OCI-LY3 (cell line): ENCODE measurements at regions not wholly inside any gene's neighbourhood (a gene's known extent, or its start where the extent isn't known, plus 50 kb on each side); places are given as distances from the start of the nearest gene placed in this dataset.
A peak's percentile ranks its signal among the peaks of the same experiment; 100 is the strongest.

ENCODE experiments used
- H2AFZ ChIP-seq: fragments of 200-600, 300-600 bp; shearing (Covaris generic); 2 replicates; pipeline ENCODE4 v1.6.0; 2014; ENCODE audit warnings: antibody characterized with exemption, low read depth, low read length
- H3K27ac ChIP-seq: fragments of 200-600, 300-600 bp; sonication (generic); 2 replicates; pipeline ENCODE4 v1.5.1; 2014; ENCODE audit warnings: mild to moderate bottlenecking, low read length, moderate library complexity, mixed read lengths
- H3K27me3 ChIP-seq: fragments of 200-600, 300-600 bp; sonication (generic); 2 replicates; pipeline ENCODE4 v1.6.1; 2014; ENCODE audit warnings: low read depth, low read length, mixed read lengths
- H3K36me3 ChIP-seq: fragments of 200-600, 300-600 bp; sonication (generic); replicated peaks from 2 replicates; pipeline ENCODE3; 2014; ENCODE audit warnings: low read depth, low read length, mixed read lengths
- H3K4me1 ChIP-seq: fragments of 300-600, 200-600 bp; sonication (generic); 2 replicates; pipeline ENCODE4 v1.6.1; 2014; ENCODE audit warnings: low read length, mixed read lengths
- H3K4me2 ChIP-seq: fragments of 200-600, 300-600 bp; sonication (generic); 2 replicates; pipeline ENCODE4 v1.6.1; 2014; ENCODE audit warnings: low read length, mixed read lengths
- H3K4me3 ChIP-seq: fragments of 300-600, 200-600 bp; sonication (generic); 2 replicates; pipeline ENCODE4 v1.5.1; 2014; ENCODE audit warnings: antibody characterized with exemption, mild to moderate bottlenecking, low read length, moderate library complexity
- H3K79me2 ChIP-seq: fragments of 300-600, 200-600 bp; shearing (Covaris generic); 2 replicates; pipeline ENCODE4 v1.6.1; 2014; ENCODE audit warnings: mild to moderate bottlenecking, low read length, mixed read lengths
- H3K9ac ChIP-seq: fragments of 300-600, 200-600 bp; shearing (Covaris generic); 2 replicates; pipeline ENCODE4 v1.6.0; 2014; ENCODE audit warnings: mild to moderate bottlenecking, low read length, moderate library complexity
- H3K9me3 ChIP-seq: fragments of 200-600, 300-600 bp; shearing (Covaris generic); 2 replicates; pipeline ENCODE4 v1.6.1; 2014; ENCODE audit warnings: low read length, mixed read lengths; ENCODE audit not compliant: insufficient read depth
- H4K20me1 ChIP-seq: fragments of 200-600, 300-600 bp; sonication (generic); 2 replicates; pipeline ENCODE4 v1.6.1; 2016; ENCODE audit warnings: low read length, mixed read lengths; ENCODE audit not compliant: insufficient read depth
- EZH2phosphoT487 ChIP-seq: fragments of 200-600 bp; shearing (Covaris generic); IDR thresholded peaks from 2 replicates; pipeline ENCODE4 v1.6.1; 2018; ENCODE audit warnings: antibody characterized with exemption, mixed run types, low read depth
- TF ChIP-seq, protein P1 (sequence below): fragments of 200-600, 300-600 bp; sonication (generic); IDR thresholded peaks from 2 replicates; pipeline ENCODE4 v1.5.1; 2014; ENCODE audit warnings: antibody characterized with exemption, low read length, low read depth

DNA sequence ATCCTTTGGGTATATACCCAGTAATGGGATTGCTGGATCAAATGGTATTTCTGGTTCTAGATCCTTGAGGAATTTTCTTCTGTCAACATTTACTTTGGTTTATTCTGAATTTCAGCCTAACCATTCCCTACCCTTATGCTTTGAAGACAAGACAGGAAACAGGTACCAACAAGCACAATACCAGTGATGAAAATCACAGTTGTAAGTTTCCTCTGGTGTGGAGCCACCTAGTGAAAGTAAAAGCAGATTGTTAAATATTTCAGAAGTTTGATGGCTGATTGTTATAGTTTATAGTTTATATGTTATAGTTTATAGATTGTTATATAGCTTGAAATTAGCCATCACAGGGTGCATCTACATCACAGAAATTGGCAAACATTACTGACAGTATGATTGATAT, 104.5 kb upstream of the AGA start:
- Histone ChIP-seq H3K27me3 (no peaks in the 10 kb centered on the region), H3K36me3 (no peaks in the 10 kb centered on the region), H3K4me1 (no peaks in the 10 kb centered on the region), H3K27ac (no peak overlapping the region), H3K9me3 (no peaks in the 10 kb centered on the region), H3K4me2 (no peak overlapping the region), H3K79me2 (no peaks in the 10 kb centered on the region), H2AFZ (no peak overlapping the region), H3K4me3 (no peak overlapping the region), H4K20me1 (no peaks in the 10 kb centered on the region), H3K9ac (no peak overlapping the region)
- no peak for TF ChIP-seq EZH2phosphoT487
- TF ChIP-seq, protein P1, sequence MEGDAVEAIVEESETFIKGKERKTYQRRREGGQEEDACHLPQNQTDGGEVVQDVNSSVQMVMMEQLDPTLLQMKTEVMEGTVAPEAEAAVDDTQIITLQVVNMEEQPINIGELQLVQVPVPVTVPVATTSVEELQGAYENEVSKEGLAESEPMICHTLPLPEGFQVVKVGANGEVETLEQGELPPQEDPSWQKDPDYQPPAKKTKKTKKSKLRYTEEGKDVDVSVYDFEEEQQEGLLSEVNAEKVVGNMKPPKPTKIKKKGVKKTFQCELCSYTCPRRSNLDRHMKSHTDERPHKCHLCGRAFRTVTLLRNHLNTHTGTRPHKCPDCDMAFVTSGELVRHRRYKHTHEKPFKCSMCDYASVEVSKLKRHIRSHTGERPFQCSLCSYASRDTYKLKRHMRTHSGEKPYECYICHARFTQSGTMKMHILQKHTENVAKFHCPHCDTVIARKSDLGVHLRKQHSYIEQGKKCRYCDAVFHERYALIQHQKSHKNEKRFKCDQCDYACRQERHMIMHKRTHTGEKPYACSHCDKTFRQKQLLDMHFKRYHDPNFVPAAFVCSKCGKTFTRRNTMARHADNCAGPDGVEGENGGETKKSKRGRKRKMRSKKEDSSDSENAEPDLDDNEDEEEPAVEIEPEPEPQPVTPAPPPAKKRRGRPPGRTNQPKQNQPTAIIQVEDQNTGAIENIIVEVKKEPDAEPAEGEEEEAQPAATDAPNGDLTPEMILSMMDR, result no peak

- Histone ChIP-seq H4K20me1 (no peaks in the 10 kb centered on the region), H3K27ac (no peak overlapping the region), H3K9ac (no peak overlapping the region), H3K9me3 (no peaks in the 10 kb centered on the region), H3K4me1 (no peaks in the 10 kb centered on the region), H3K4me2 (no peak overlapping the region), H3K4me3 (no peak overlapping the region), H3K27me3 (no peaks in the 10 kb centered on the region), H2AFZ (no peak overlapping the region), H3K36me3 (no peaks in the 10 kb centered on the region), H3K79me2 (no peaks in the 10 kb centered on the region)
- TF ChIP-seq, protein P1, result no peak
- no peak for TF ChIP-seq EZH2phosphoT487
These were observed 105.7 kb upstream of the AGA start for GRCh38 chr4:177547985-177548384.

GRCh38 chr4:177555007-177555574, 112.9 kb upstream of the AGA start:
- no peak overlapping the region for H3K4me3 ChIP-seq
- no peaks in the 10 kb centered on the region for H3K79me2 ChIP-seq
- H3K27ac ChIP-seq, result no peak overlapping the region
- no peak overlapping the region for H3K4me2 ChIP-seq
- no peak for TF ChIP-seq EZH2phosphoT487
- TF ChIP-seq, protein P1, result peak; percentile 91
- no peak overlapping the region for H3K9ac ChIP-seq
- H3K4me1 ChIP-seq, result no peaks in the 10 kb centered on the region
- no peak overlapping the region for H2AFZ ChIP-seq
- H4K20me1 ChIP-seq, result no peaks in the 10 kb centered on the region
- H3K27me3 ChIP-seq, result no peaks in the 10 kb centered on the region
- H3K36me3 ChIP-seq, result no peaks in the 10 kb centered on the region
- no peaks in the 10 kb centered on the region for H3K9me3 ChIP-seq

- Histone ChIP-seq H2AFZ (no peak overlapping the region), H3K4me3 (no peak overlapping the region), H3K9me3 (no peaks in the 10 kb centered on the region), H3K4me2 (no peak overlapping the region), H3K9ac (no peak overlapping the region), H3K36me3 (no peaks in the 10 kb centered on the region), H3K27me3 (no peaks in the 10 kb centered on the region), H3K79me2 (no peaks in the 10 kb centered on the region), H3K4me1 (no peaks in the 10 kb centered on the region), H3K27ac (no peak overlapping the region), H4K20me1 (no peaks in the 10 kb centered on the region)
- no peak for TF ChIP-seq EZH2phosphoT487
- TF ChIP-seq, protein P1, result no peak
These were observed 115.2 kb upstream of the AGA start for GRCh38 chr4:177557416-177557815.
